Activated naive CD4-positive, alpha-beta T cell treated with anti-CD3 and anti-CD28 coated beads for 36 hours (primary cell): ENCODE measurements at regions not wholly inside any gene's neighbourhood (a gene's known extent, or its start where the extent isn't known, plus 50 kb on each side); places are given as distances from the start of the nearest gene placed in this dataset.

Experiments used
- CTCF ChIA-PET: fragments of 350-600 bp; sonication (Branson Sonifier 250); formaldehyde crosslinking; loops from one replicate; lab custom pipeline; 2021; ENCODE audit warnings: antibody characterized with exemption; lab: Charles Lee
- DNase-seq: peaks from one replicate; pipeline ENCODE4 v3.0.0-alpha.2; 2020
- H3K27ac Mint-ChIP-seq: one replicate; pipeline ENCODE4 v1.8.0; 2021; ENCODE audit warnings: mild to moderate bottlenecking, mixed read lengths
- H3K27me3 Mint-ChIP-seq: one replicate; pipeline ENCODE4 v1.8.0; 2021; ENCODE audit warnings: low read depth, mixed read lengths
- H3K36me3 Mint-ChIP-seq: one replicate; pipeline ENCODE4 v1.8.0; 2021; ENCODE audit warnings: low read depth, mixed read lengths
- H3K4me1 Mint-ChIP-seq: one replicate; pipeline ENCODE4 v1.8.0; 2021; ENCODE audit warnings: low read depth, mixed read lengths
- H3K4me3 Mint-ChIP-seq: one replicate; pipeline ENCODE4 v1.8.0; 2021; ENCODE audit warnings: mild to moderate bottlenecking, moderate library complexity, mixed read lengths
- H3K9me3 Mint-ChIP-seq: one replicate; pipeline ENCODE4 v1.8.0; 2021; ENCODE audit warnings: mixed read lengths
- intact Hi-C: fragments of 100-400 bp; cut with micrococcal nuclease; formaldehyde crosslinking; loops from one replicate; pipeline ENCODE4 v1.15.1; 2023

GRCh38 chr5:155952486-155953089 lies 374.4 kb upstream of the SGCD start:
- Mint-ChIP-seq H3K27ac (no peak overlapping the region), H3K4me1 (no peaks in the 10 kb centered on the region), H3K4me3 (no peak overlapping the region), H3K36me3 (no peaks in the 10 kb centered on the region), H3K9me3 (no peaks in the 10 kb centered on the region), H3K27me3 (peaks cover 8% of the 10 kb centered on the region)
- CTCF ChIA-PET, result no interaction called here
- no peak for DNase-seq
- intact Hi-C loops, result no loop called here

GRCh38 chr5:155953335-155953734 lies 373.6 kb upstream of the SGCD start:
- no peak overlapping the region for H3K4me3 Mint-ChIP-seq
- no peaks in the 10 kb centered on the region for H3K4me1 Mint-ChIP-seq
- no peaks in the 10 kb centered on the region for H3K36me3 Mint-ChIP-seq
- CTCF ChIA-PET, result no interaction called here
- intact Hi-C loops, result no loop called here
- no peaks in the 10 kb centered on the region for H3K9me3 Mint-ChIP-seq
- H3K27me3 Mint-ChIP-seq, result peaks cover 8% of the 10 kb centered on the region
- peak; percentile 24 for DNase-seq
- H3K27ac Mint-ChIP-seq, result no peak overlapping the region

- Mint-ChIP-seq H3K27me3 (peaks cover 8% of the 10 kb centered on the region), H3K36me3 (no peaks in the 10 kb centered on the region), H3K4me1 (no peaks in the 10 kb centered on the region), H3K9me3 (no peaks in the 10 kb centered on the region), H3K27ac (no peak overlapping the region), H3K4me3 (no peak overlapping the region)
- no peak for DNase-seq
- CTCF ChIA-PET, result interaction anchor here (0.5 kb wide), 1 partner anchor 453 kb away, joined by 3 read pairs; no protein-coding TSS in a partner anchor
- intact Hi-C loops, result no loop called here
These were observed 372.1 kb upstream of the SGCD start for GRCh38 chr5:155954701-155955445.

- Mint-ChIP-seq H3K4me1 (no peaks in the 10 kb centered on the region), H3K36me3 (no peaks in the 10 kb centered on the region), H3K27me3 (peaks cover 2% of the 10 kb centered on the region), H3K27ac (no peak overlapping the region), H3K4me3 (no peak overlapping the region), H3K9me3 (no peaks in the 10 kb centered on the region)
- intact Hi-C loops, result no loop called here
- CTCF ChIA-PET, result no interaction called here
- no peak for DNase-seq
These were observed 369.1 kb upstream of the SGCD start for GRCh38 chr5:155957884-155958283.

DNA sequence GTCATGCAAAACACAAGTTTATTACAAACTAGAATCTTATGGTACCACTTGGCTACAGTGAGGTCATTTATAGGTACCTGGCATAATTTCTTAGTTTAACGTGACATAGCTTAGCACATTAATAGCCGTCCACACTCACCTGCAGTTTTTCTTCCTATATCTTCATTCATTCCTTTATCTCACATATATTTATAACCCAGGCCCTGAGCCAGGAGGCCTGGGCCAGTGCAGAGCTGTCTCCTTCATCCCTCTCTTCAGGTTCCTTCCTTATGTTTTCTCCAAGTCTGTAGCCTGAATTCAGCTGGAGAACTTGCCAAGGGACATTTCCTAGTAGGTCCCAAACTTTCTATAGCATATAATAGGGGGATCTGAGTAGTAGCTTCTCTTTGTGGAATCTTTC lies 367.9 kb upstream of the SGCD start:
- H3K9me3 Mint-ChIP-seq, result no peaks in the 10 kb centered on the region
- no peak for DNase-seq
- H3K4me3 Mint-ChIP-seq, result no peak overlapping the region
- H3K27me3 Mint-ChIP-seq, result peaks cover 2% of the 10 kb centered on the region
- CTCF ChIA-PET, result no interaction called here
- no peaks in the 10 kb centered on the region for H3K4me1 Mint-ChIP-seq
- H3K36me3 Mint-ChIP-seq, result no peaks in the 10 kb centered on the region
- intact Hi-C loops, result no loop called here
- no peak overlapping the region for H3K27ac Mint-ChIP-seq

GRCh38 chr5:155960177-155960576 lies 366.8 kb upstream of the SGCD start:
- Mint-ChIP-seq H3K4me3 (no peak overlapping the region), H3K9me3 (no peaks in the 10 kb centered on the region)

GRCh38 chr5:155969537-155969936 lies 357.4 kb upstream of the SGCD start:
- CTCF ChIA-PET, result no interaction called here
- H3K27ac Mint-ChIP-seq, result no peak overlapping the region
- intact Hi-C loops, result no loop called here
- no peaks in the 10 kb centered on the region for H3K36me3 Mint-ChIP-seq
- no peak overlapping the region for H3K4me3 Mint-ChIP-seq
- H3K27me3 Mint-ChIP-seq, result peaks cover 2% of the 10 kb centered on the region
- H3K9me3 Mint-ChIP-seq, result peaks cover 6% of the 10 kb centered on the region
- no peaks in the 10 kb centered on the region for H3K4me1 Mint-ChIP-seq
- no peak for DNase-seq

More at GRCh38 chr5:155960177-155960576, 366.8 kb upstream of the SGCD start:
- DNase-seq, result no peak
- no peaks in the 10 kb centered on the region for H3K36me3 Mint-ChIP-seq
- intact Hi-C loops, result no loop called here
- no peaks in the 10 kb centered on the region for H3K4me1 Mint-ChIP-seq
- H3K27ac Mint-ChIP-seq, result no peak overlapping the region
- CTCF ChIA-PET, result no interaction called here
- H3K27me3 Mint-ChIP-seq, result peaks cover 2% of the 10 kb centered on the region

GRCh38 chr5:155974369-155974768 lies 352.6 kb upstream of the SGCD start:
- Mint-ChIP-seq H3K4me3 (no peak overlapping the region), H3K27me3 (peaks cover 14% of the 10 kb centered on the region), H3K9me3 (no peaks in the 10 kb centered on the region), H3K4me1 (no peaks in the 10 kb centered on the region), H3K27ac (no peak overlapping the region), H3K36me3 (no peaks in the 10 kb centered on the region)
- no peak for DNase-seq
- CTCF ChIA-PET, result no interaction called here
- intact Hi-C loops, result no loop called here

DNA sequence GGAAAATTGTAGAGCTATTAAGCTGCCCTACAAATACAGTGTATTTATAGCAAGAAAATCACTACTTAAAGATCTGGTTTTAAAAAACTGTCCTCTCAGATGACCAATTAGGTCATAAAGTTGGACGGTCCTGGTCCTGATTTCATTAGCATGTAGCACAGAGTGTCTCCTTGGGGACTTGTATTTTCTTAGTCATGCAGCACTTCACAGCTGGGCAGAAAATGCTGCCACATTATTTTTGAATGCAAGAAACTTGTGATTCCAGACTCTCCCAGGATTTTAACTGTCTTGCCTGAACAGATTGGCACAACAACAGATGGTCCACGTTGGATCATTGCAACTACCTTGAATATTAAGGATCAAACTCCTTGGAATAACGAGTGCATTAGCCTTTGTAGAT lies 348.1 kb upstream of the SGCD start:
- CTCF ChIA-PET, result no interaction called here
- Mint-ChIP-seq H3K4me3 (no peak overlapping the region), H3K27me3 (peaks cover 14% of the 10 kb centered on the region), H3K9me3 (no peaks in the 10 kb centered on the region), H3K4me1 (no peaks in the 10 kb centered on the region), H3K36me3 (no peaks in the 10 kb centered on the region), H3K27ac (no peak overlapping the region)
- no peak for DNase-seq
- intact Hi-C loops, result no loop called here

DNA sequence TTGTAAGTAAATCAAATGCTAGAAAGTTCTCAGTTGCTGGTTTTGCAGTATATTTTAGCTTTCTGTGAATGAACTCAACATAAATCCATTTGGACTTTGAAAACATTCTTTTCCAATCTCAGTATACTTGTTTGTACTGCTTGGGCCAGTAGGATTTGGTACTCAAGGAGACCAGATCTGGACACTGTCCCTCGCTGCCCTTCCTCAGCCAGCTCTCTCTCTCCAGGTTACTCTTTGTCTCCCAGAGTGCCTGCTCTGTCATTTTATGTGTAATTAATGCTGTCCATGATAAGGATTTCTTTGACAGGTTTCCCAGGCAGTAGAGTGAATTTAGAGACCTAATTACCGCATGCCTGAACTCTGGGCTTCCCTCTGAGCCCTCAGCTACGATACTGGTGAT lies 344.6 kb upstream of the SGCD start:
- no peak for DNase-seq
- no peaks in the 10 kb centered on the region for H3K36me3 Mint-ChIP-seq
- H3K9me3 Mint-ChIP-seq, result no peaks in the 10 kb centered on the region
- CTCF ChIA-PET, result no interaction called here
- H3K4me1 Mint-ChIP-seq, result no peaks in the 10 kb centered on the region
- intact Hi-C loops, result no loop called here
- no peak overlapping the region for H3K27ac Mint-ChIP-seq
- peaks cover 5% of the 10 kb centered on the region for H3K27me3 Mint-ChIP-seq
- H3K4me3 Mint-ChIP-seq, result no peak overlapping the region

DNA sequence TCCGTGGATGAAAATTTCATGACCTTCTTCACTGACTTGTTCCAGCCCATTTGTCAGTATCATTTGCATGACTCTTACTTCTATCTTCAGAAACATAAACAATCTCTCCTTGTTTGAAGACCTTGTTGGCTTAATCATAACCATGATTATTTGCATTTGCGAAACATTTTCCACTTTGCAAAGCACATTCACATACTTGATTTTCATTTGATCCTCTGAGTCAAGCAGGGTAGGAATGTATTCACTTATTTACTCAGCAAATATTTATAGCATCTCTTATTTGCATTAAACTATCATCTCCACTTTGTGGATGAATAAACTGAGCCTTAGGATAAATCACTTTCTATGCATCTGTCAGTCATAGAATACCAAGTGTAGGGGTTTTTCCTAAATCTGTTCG lies 343.0 kb upstream of the SGCD start:
- CTCF ChIA-PET, result no interaction called here
- DNase-seq, result no peak
- intact Hi-C loops, result no loop called here
- Mint-ChIP-seq H3K27me3 (peaks cover 6% of the 10 kb centered on the region), H3K4me3 (no peak overlapping the region), H3K4me1 (no peaks in the 10 kb centered on the region), H3K9me3 (no peaks in the 10 kb centered on the region), H3K27ac (no peak overlapping the region), H3K36me3 (no peaks in the 10 kb centered on the region)

- no peak overlapping the region for H3K27ac Mint-ChIP-seq
- CTCF ChIA-PET, result no interaction called here
- H3K9me3 Mint-ChIP-seq, result no peaks in the 10 kb centered on the region
- H3K4me1 Mint-ChIP-seq, result no peaks in the 10 kb centered on the region
- intact Hi-C loops, result no loop called here
- peaks cover 5% of the 10 kb centered on the region for H3K27me3 Mint-ChIP-seq
- DNase-seq, result no peak
- H3K36me3 Mint-ChIP-seq, result no peaks in the 10 kb centered on the region
- H3K4me3 Mint-ChIP-seq, result no peak overlapping the region
These were observed 339.6 kb upstream of the SGCD start for GRCh38 chr5:155987265-155987810.

GRCh38 chr5:155989879-155990278 lies 337.1 kb upstream of the SGCD start:
- Mint-ChIP-seq H3K36me3 (no peaks in the 10 kb centered on the region), H3K4me1 (no peaks in the 10 kb centered on the region), H3K9me3 (no peaks in the 10 kb centered on the region), H3K27me3 (peaks cover 10% of the 10 kb centered on the region), H3K27ac (no peak overlapping the region), H3K4me3 (no peak overlapping the region)
- CTCF ChIA-PET, result no interaction called here
- intact Hi-C loops, result no loop called here
- no peak for DNase-seq
